Nephron progenitor cell (in vitro differentiated cells): ENCODE measurements at regions not wholly inside any gene's neighbourhood (a gene's known extent, or its start where the extent isn't known, plus 50 kb on each side); places are given as distances from the start of the nearest gene placed in this dataset.

Experiments
- DNase-seq: peaks from one replicate; pipeline ENCODE4 v3.0.0; 2021
- H3K27ac Mint-ChIP-seq: 2 replicates; pipeline ENCODE4 v1.8.0; 2021; ENCODE audit warnings: mild to moderate bottlenecking, moderate library complexity, mixed read lengths
- H3K27me3 Mint-ChIP-seq: 2 replicates; pipeline ENCODE4 v1.8.0; 2021; ENCODE audit warnings: mild to moderate bottlenecking, low read depth, mixed read lengths; ENCODE audit not compliant: poor library complexity
- H3K36me3 Mint-ChIP-seq: 2 replicates; pipeline ENCODE4 v1.8.0; 2021; ENCODE audit warnings: low read depth, mixed read lengths
- H3K4me1 Mint-ChIP-seq: 2 replicates; pipeline ENCODE4 v1.8.0; 2021; ENCODE audit warnings: mixed read lengths
- H3K4me3 Mint-ChIP-seq: 2 replicates; pipeline ENCODE4 v1.8.0; 2021; ENCODE audit warnings: mild to moderate bottlenecking, moderate library complexity, mixed read lengths
- H3K9me3 Mint-ChIP-seq: 2 replicates; pipeline ENCODE4 v1.8.0; 2021; ENCODE audit warnings: mild to moderate bottlenecking, moderate library complexity, mixed read lengths
- CTCF ChIP-seq: fragments of 200-600 bp; sonication (generic); IDR thresholded peaks from 2 replicates; pipeline ENCODE4 v1.5.0; 2021; ENCODE audit warnings: antibody characterized with exemption

GRCh38 chr22:47854680-47855079, 1092.2 kb downstream of the TBC1D22A start:
- Mint-ChIP-seq H3K27ac (no peak overlapping the region), H3K27me3 (no peaks in the 10 kb centered on the region), H3K36me3 (no peaks in the 10 kb centered on the region), H3K9me3 (peaks cover 31% of the 10 kb centered on the region), H3K4me1 (peaks cover 38% of the 10 kb centered on the region), H3K4me3 (no peak overlapping the region)
- no peak for DNase-seq
- TF ChIP-seq CTCF, result no peak

- no peak for DNase-seq
- H3K4me3 Mint-ChIP-seq, result no peak overlapping the region
- TF ChIP-seq CTCF, result no peak
- H3K36me3 Mint-ChIP-seq, result no peaks in the 10 kb centered on the region
- H3K4me1 Mint-ChIP-seq, result peaks cover 42% of the 10 kb centered on the region
- no peak overlapping the region for H3K27ac Mint-ChIP-seq
- H3K9me3 Mint-ChIP-seq, result peaks cover 30% of the 10 kb centered on the region
- H3K27me3 Mint-ChIP-seq, result no peaks in the 10 kb centered on the region
Measured at GRCh38 chr22:47854251-47854650, 1091.8 kb downstream of the TBC1D22A start.

DNA sequence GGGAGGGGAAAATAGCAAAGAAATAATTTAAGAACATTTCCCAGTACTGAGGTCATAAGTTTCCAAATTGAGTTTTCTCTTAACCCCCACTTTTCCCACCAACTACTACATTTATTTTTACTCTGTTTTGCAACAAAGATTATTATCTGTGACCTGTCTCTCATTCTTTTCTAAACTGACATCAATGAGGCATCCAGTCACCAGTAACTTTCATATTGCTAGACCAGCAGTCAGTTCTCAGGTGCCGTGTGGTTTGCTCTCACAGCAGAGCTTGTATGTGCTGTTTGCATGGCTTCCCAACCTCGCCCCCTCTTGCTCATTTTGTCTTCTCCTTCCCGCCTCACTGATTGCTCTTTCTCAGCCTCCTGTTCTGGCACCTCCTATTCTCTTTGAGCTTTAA, 1091.3 kb downstream of the TBC1D22A start:
- Mint-ChIP-seq H3K27ac (no peak overlapping the region), H3K4me1 (peaks cover 43% of the 10 kb centered on the region), H3K27me3 (no peaks in the 10 kb centered on the region), H3K36me3 (no peaks in the 10 kb centered on the region), H3K9me3 (peaks cover 31% of the 10 kb centered on the region), H3K4me3 (no peak overlapping the region)
- TF ChIP-seq CTCF, result no peak
- DNase-seq, result no peak

GRCh38 chr22:47851586-47851985, 1089.1 kb downstream of the TBC1D22A start:
- H3K27ac Mint-ChIP-seq, result peak overlapping the region; percentile 2
- DNase-seq, result no peak
- H3K4me3 Mint-ChIP-seq, result no peak overlapping the region
- TF ChIP-seq CTCF, result no peak
- peaks cover 23% of the 10 kb centered on the region for H3K9me3 Mint-ChIP-seq
- peaks cover 54% of the 10 kb centered on the region for H3K4me1 Mint-ChIP-seq
- H3K36me3 Mint-ChIP-seq, result no peaks in the 10 kb centered on the region
- peaks cover 5% of the 10 kb centered on the region for H3K27me3 Mint-ChIP-seq

DNA sequence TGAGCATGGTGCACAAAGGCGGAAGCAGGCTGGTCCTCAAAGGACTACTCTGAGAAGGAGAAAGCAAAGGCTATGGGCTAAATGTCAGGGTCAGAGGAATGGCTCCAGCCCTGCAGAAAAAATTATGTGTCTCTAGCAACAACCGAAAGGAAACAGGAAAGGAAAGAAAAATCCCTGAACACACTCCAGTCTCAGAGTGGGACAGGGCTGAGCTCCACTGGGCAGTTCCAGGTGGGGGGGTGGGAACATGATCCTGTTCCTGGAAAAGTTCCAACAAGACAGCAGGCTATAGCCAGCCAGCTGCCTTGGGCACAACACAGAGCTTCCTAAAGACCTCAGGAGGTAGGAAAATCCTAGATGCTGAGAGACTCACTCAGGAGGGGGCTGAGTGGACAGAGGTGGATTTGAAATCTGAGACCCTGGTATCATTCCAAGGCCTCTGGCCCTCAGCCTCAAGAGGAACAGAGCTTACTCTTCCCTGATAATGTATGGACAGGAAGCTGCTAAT, 1088.2 kb downstream of the TBC1D22A start:
- Mint-ChIP-seq H3K9me3 (peaks cover 20% of the 10 kb centered on the region), H3K27ac (peak overlapping the region; percentile 93), H3K27me3 (peaks cover 5% of the 10 kb centered on the region), H3K36me3 (no peaks in the 10 kb centered on the region), H3K4me1 (peaks cover 54% of the 10 kb centered on the region), H3K4me3 (no peak overlapping the region)
- DNase-seq, result peak; percentile 20
- TF ChIP-seq CTCF, result no peak

DNA sequence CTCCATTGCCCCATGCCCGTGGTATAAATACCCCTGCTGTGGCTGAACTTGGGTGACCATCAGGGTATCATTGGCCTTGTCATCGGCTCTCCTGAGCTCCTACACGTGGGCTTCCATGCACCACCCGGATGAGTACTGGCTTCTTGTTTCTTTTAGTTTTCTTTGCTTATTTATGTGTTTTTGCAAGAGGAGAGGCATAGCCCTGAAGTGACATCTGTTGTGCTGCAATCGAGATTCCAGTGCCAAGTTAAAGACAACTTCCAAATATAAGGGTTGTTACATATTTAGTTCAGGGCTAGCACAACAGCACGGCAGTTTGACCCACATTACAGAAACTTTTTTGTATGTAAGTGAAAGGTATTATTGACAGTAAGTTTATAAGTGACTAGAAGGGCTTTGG, 1087.1 kb downstream of the TBC1D22A start:
- Mint-ChIP-seq H3K36me3 (no peaks in the 10 kb centered on the region), H3K9me3 (peaks cover 17% of the 10 kb centered on the region)

More for the DNA sequence above, 1087.1 kb downstream of the TBC1D22A start:
- Mint-ChIP-seq H3K27ac (peak overlapping the region; percentile 21), H3K4me3 (no peak overlapping the region), H3K4me1 (peaks cover 54% of the 10 kb centered on the region), H3K27me3 (peaks cover 5% of the 10 kb centered on the region)
- DNase-seq, result no peak
- no peak for TF ChIP-seq CTCF
